Epithelial cell of esophagus (primary cell): ENCODE measurements at regions not wholly inside any gene's neighbourhood (a gene's known extent, or its start where the extent isn't known, plus 50 kb on each side); places are given as distances from the start of the nearest gene placed in this dataset.

Source experiments
- DNase-seq: peaks from one replicate; pipeline ENCODE4 v3.0.0; 2010; ENCODE audit warnings: low read depth
- H3K4me3 ChIP-seq: 2 replicates; pipeline ENCODE4 v1.5.1; 2011; ENCODE audit warnings: mild to moderate bottlenecking, low read length, control low read depth
- TF ChIP-seq, protein P1 (sequence below): IDR thresholded peaks from 2 replicates; pipeline ENCODE4 v1.5.1; 2011; ENCODE audit warnings: low read depth, mild to moderate bottlenecking, low read length, control low read depth, inconsistent platforms; ENCODE audit not compliant: insufficient read depth; ENCODE audit errors: missing control alignments

- H3K4me3 ChIP-seq: no peak overlapping the region
- TF ChIP-seq, protein P1, sequence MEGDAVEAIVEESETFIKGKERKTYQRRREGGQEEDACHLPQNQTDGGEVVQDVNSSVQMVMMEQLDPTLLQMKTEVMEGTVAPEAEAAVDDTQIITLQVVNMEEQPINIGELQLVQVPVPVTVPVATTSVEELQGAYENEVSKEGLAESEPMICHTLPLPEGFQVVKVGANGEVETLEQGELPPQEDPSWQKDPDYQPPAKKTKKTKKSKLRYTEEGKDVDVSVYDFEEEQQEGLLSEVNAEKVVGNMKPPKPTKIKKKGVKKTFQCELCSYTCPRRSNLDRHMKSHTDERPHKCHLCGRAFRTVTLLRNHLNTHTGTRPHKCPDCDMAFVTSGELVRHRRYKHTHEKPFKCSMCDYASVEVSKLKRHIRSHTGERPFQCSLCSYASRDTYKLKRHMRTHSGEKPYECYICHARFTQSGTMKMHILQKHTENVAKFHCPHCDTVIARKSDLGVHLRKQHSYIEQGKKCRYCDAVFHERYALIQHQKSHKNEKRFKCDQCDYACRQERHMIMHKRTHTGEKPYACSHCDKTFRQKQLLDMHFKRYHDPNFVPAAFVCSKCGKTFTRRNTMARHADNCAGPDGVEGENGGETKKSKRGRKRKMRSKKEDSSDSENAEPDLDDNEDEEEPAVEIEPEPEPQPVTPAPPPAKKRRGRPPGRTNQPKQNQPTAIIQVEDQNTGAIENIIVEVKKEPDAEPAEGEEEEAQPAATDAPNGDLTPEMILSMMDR: no peak
- no peak for DNase-seq
Measured at GRCh38 chr16:82476786-82477185, 150.0 kb upstream of the CDH13 start.

- TF ChIP-seq, protein P1: no peak
- no peak overlapping the region for H3K4me3 ChIP-seq
- DNase-seq: no peak
Measured at GRCh38 chr16:82470620-82471152, 156.1 kb upstream of the CDH13 start.

- no peak for DNase-seq
- no peak overlapping the region for H3K4me3 ChIP-seq
- TF ChIP-seq, protein P1: no peak
Measured at GRCh38 chr16:82470016-82470415, 156.8 kb upstream of the CDH13 start.

DNA sequence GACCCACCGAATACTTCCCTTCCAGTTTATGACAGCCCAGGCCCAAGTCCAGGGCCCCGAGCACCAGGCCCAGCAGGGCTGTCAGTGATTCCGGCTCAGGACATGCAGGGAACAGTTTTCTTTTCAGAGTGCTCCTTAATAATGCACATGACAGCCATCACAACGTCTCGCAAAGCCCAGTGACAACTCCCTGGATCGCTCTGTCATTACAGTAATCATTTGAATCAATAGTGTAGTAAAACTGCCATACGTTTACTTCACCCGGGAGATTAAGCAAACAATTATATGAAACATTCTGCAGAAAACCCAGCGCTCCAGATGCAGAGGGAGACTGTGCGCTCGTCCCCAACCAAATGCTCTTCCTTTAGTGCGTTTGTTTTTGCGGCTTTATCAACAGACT is 162.6 kb upstream of the CDH13 start:
- no peak for DNase-seq
- no peak overlapping the region for H3K4me3 ChIP-seq
- TF ChIP-seq, protein P1: no peak

DNA sequence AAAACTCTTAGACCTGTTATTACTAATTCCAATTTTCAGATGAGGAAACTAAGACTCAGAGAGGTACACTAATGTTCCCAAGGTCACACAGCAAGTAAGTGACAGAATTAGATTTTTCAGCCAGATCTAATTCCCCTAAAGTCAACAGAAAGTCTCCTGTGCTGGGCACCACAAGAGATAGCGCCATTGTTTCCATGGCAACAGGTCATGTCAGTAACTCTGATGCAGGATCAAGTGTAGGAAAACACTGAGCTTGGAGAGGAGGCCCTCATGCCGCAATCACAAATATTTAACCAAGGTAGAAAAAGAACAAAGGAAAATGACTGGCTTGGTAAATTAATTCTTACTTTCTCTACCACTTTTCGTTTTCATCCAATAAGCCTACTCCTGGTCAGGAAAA is 166.0 kb upstream of the CDH13 start:
- TF ChIP-seq, protein P1: no peak
- no peak for DNase-seq
- H3K4me3 ChIP-seq: no peak overlapping the region

DNA sequence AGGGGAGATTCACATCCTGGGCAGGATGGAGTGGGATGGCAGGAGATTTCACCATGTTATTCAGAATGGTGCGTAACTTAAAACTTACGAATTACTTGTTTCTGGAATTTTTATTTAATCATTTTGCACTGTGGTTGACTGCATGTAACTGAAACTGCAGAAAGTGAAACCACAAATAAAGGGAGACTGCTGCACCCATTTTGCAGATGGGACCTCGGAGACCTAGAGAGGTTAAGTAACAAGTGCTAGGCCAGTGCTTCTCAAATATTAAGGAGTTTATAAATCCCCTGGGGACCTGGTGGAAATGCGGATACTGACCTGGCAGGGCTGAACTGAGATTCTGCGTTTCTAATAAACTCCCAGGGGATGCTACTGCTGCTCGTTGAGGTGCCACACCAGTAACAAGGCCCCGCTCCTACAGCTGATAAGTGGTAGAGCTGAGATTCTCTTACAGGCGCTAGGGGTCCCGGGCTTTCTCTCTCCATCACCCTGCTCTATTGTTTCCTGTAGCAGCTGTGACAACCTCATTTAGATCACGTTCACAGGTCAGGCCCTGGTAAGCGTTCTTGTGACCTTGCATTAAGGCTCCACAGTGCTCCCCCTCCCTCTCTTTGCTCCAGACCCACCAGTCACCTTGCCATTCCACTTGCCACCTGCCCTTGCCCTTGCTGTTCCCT is 167.1 kb upstream of the CDH13 start:
- no peak for DNase-seq
- no peak overlapping the region for H3K4me3 ChIP-seq
- TF ChIP-seq, protein P1: no peak

- TF ChIP-seq, protein P1: peak; percentile 88
- H3K4me3 ChIP-seq: no peak overlapping the region
- DNase-seq: peak; percentile 75
Measured at GRCh38 chr16:82456683-82457082, 170.1 kb upstream of the CDH13 start.
